HepG2 (cell line): ENCODE measurements at regions not wholly inside any gene's neighbourhood (a gene's known extent, or its start where the extent isn't known, plus 50 kb on each side); places are given as distances from the start of the nearest gene placed in this dataset.

Experiments used
- ATAC-seq: fragments of 200-7000 bp; cut with Tn5 transposase; 3 replicates; pipeline ENCODE4 v1.9.1; 2020; ENCODE audit warnings: mild to moderate bottlenecking, moderate library complexity
- BruUV-seq: library from RNA; stranded (reverse); fragments of 400-500 nt; replicated peaks from 2 replicates; lab custom pipeline; 2021; lab: Mats Ljungman, UMichigan
- CTCF ChIA-PET: fragments of 300-600 bp; formaldehyde crosslinking; extraction: SDS; loops from one replicate; lab custom pipeline; 2021; ENCODE audit warnings: low total read pairs, inconsistent platforms, low intra/inter-chr PET ratio; lab: Yijun Ruan, JAX
- POLR2A ChIA-PET: fragments of 350-600 bp; sonication (Branson Sonifier 250); formaldehyde crosslinking; loops from one replicate; lab custom pipeline; 2020; ENCODE audit warnings: antibody characterized with exemption, inconsistent platforms; lab: Yijun Ruan, JAX
- DNase-seq: peaks from one replicate; pipeline ENCODE4 v3.0.0-alpha.2; 2015; ENCODE audit warnings: low spot score
- FAIRE-seq: peaks from 3 replicates; lab custom pipeline; 2011; peaks lifted over from hg19 to GRCh38; lab: Jason Lieb, UNC
- H2AFZ ChIP-seq: one replicate; pipeline ENCODE4 v1.6.1; 2011; ENCODE audit warnings: low read length, inconsistent platforms
- H3K27ac ChIP-seq: fragments of 300-600 bp; 3 replicates; pipeline ENCODE4 v1.8.0; 2011; ENCODE audit warnings: mixed run types, mild to moderate bottlenecking, mixed read lengths, low read length, inconsistent platforms; ENCODE audit not compliant: insufficient read depth; ENCODE audit errors: extremely low read length
- H3K27me3 ChIP-seq, 2 experiments: fragments of 200-600 bp in 1 of 2; 2 replicates in 1 of 2; 3 replicates in 1 of 2; pipeline versions ENCODE4 v1.6.0 to v1.8.0; 2011; ENCODE audit warnings: low read length in 2 of 2, mild to moderate bottlenecking in 2 of 2, moderate library complexity in 2 of 2, inconsistent platforms in 1 of 2; ENCODE audit not compliant: insufficient read depth in 2 of 2, control insufficient read depth in 1 of 2
- H3K36me3 ChIP-seq, 2 experiments: fragments of 200-600 bp in 1 of 2; replicated peaks in 1 of 2; 2 replicates in 1 of 2; 3 replicates in 1 of 2; pipeline versions ENCODE4 v1.5.1 to v1.8.0; 2011; ENCODE audit warnings: low read length in 2 of 2, inconsistent platforms in 1 of 2; ENCODE audit not compliant: insufficient read depth in 2 of 2, control insufficient read depth in 1 of 2
- H3K4me1 ChIP-seq: 2 replicates; pipeline ENCODE4 v1.5.1; 2012; ENCODE audit warnings: low read length, inconsistent platforms; ENCODE audit not compliant: insufficient read depth
- H3K4me2 ChIP-seq: 2 replicates; pipeline ENCODE4 v1.6.0; 2011; ENCODE audit warnings: low read depth, low read length, inconsistent platforms
- H3K4me3 ChIP-seq, 3 experiments: fragments of 200-600 bp in 1 of 3; sonication (generic), shearing (Covaris generic) in 1 of 3; replicated peaks in 1 of 3; 2 replicates each; pipeline ENCODE4 v1.5.1; 2011 to 2016; ENCODE audit warnings: low read length in 3 of 3, inconsistent platforms in 2 of 3, low read depth in 2 of 3, mild to moderate bottlenecking in 2 of 3, control low read depth in 1 of 3, mixed read lengths in 1 of 3; ENCODE audit not compliant: insufficient read depth in 1 of 3
- H3K79me2 ChIP-seq: one replicate; pipeline ENCODE4 v1.6.1; 2011; ENCODE audit warnings: low read length, inconsistent platforms; ENCODE audit not compliant: insufficient read depth
- H3K9ac ChIP-seq: 2 replicates; pipeline ENCODE4 v1.6.0; 2011; ENCODE audit warnings: mild to moderate bottlenecking, low read depth, low read length, inconsistent platforms; ENCODE audit not compliant: insufficient read depth
- H3K9me3 ChIP-seq: 2 replicates; pipeline ENCODE4 v1.5.1; 2012; ENCODE audit warnings: mild to moderate bottlenecking, low read length
- H4K20me1 ChIP-seq: 2 replicates; pipeline ENCODE4 v1.6.0; 2011; ENCODE audit warnings: inconsistent platforms, mild to moderate bottlenecking, low read length, moderate library complexity; ENCODE audit not compliant: insufficient read depth
- ARHGAP35 ChIP-seq: sonication (generic); formaldehyde crosslinking; IDR thresholded peaks from 2 replicates; pipeline ENCODE4 v1.9.0; 2022; ENCODE audit warnings: mild to moderate bottlenecking, inconsistent platforms, moderate library complexity, missing genetic modification reagents, borderline replicate concordance
- EEA1 ChIP-seq: sonication (generic); formaldehyde crosslinking; IDR thresholded peaks from 2 replicates; pipeline ENCODE4 v1.5.1; 2020; ENCODE audit warnings: mild to moderate bottlenecking, missing genetic modification reagents, borderline replicate concordance
- FOXO1 ChIP-seq: sonication (generic); formaldehyde crosslinking; IDR thresholded peaks from 2 replicates; pipeline ENCODE4 v1.4.0; 2020; ENCODE audit warnings: missing genetic modification reagents
- NFATC3 ChIP-seq: sonication (generic); formaldehyde crosslinking; IDR thresholded peaks from 2 replicates; pipeline ENCODE4 v1.5.1; 2020; ENCODE audit warnings: mild to moderate bottlenecking, missing genetic modification reagents
- NR2F1 ChIP-seq, 2 experiments: fragments of 450-650 bp in 1 of 2; formaldehyde crosslinking in 1 of 2; IDR thresholded peaks; 2 replicates each; pipeline versions ENCODE4 v1.5.0 to v1.6.1; 2016 to 2020; ENCODE audit warnings: mild to moderate bottlenecking in 1 of 2, missing compliant biosample characterization in 1 of 2, missing genetic modification reagents in 1 of 2, moderate library complexity in 1 of 2
- SETDB1 ChIP-seq: sonication (generic); formaldehyde crosslinking; IDR thresholded peaks from 2 replicates; pipeline ENCODE4 v1.5.1; 2020; ENCODE audit warnings: missing genetic modification reagents, mild to moderate bottlenecking, borderline replicate concordance
- ZFP36 ChIP-seq: fragments of 150-350 bp; IDR thresholded peaks from 2 replicates; pipeline ENCODE4 v1.6.1; 2018; ENCODE audit warnings: borderline replicate concordance, low read length, low read depth; ENCODE audit not compliant: partially characterized antibody
- ZKSCAN8 ChIP-seq: IDR thresholded peaks from 2 replicates; pipeline ENCODE4 v1.6.1; 2016; ENCODE audit warnings: borderline replicate concordance, missing genetic modification reagents, missing compliant biosample characterization
- ZNF136 ChIP-seq: sonication (generic); formaldehyde crosslinking; IDR thresholded peaks from 2 replicates; pipeline ENCODE4 v1.8.1; 2022; ENCODE audit warnings: low read depth, mild to moderate bottlenecking, moderate library complexity, missing genetic modification reagents
- ZNF274 ChIP-seq: sonication (generic); formaldehyde crosslinking; IDR thresholded peaks from 2 replicates; pipeline ENCODE4 v1.5.1; 2020; ENCODE audit warnings: mild to moderate bottlenecking, missing genetic modification reagents
- ZNF33A ChIP-seq: sonication (generic); formaldehyde crosslinking; IDR thresholded peaks from 2 replicates; pipeline ENCODE4 v1.5.1; 2020; ENCODE audit warnings: missing genetic modification reagents, mild to moderate bottlenecking, moderate library complexity, borderline replicate concordance
- WGBS: methylation state at CpG from one replicate; pipeline ENCODE4 v1.1.6; 2017; ENCODE audit warnings: low lambda C conversion rate; 5-methylcytosine and 5-hydroxymethylcytosine counted together
- in situ Hi-C: cut with HindIII; loops from 2 replicates; pipeline ENCODE4 v1.10.0; 2017; ENCODE audit warnings: low pct_unique_long_range_greater_than_20kb; ENCODE audit not compliant: extremely low pct_ligation_motif_present
- intact Hi-C: fragments of 100-400 bp; cut with micrococcal nuclease; formaldehyde crosslinking; loops from one replicate; pipeline ENCODE4 v1.10.0; 2022; ENCODE audit not compliant: unreplicated experiment
- TF ChIP-seq, protein P1 (sequence below): sonication (generic); formaldehyde crosslinking; IDR thresholded peaks from 2 replicates; pipeline ENCODE4 v1.5.0; 2020; ENCODE audit warnings: mild to moderate bottlenecking, missing genetic modification reagents, borderline replicate concordance
- TF ChIP-seq, protein P2 (sequence below): sonication (generic); formaldehyde crosslinking; IDR thresholded peaks from 2 replicates; pipeline ENCODE4 v1.4.0; 2020; ENCODE audit warnings: mild to moderate bottlenecking, missing genetic modification reagents
- TF ChIP-seq, protein P3 (sequence below): sonication (generic); formaldehyde crosslinking; IDR thresholded peaks from 2 replicates; pipeline ENCODE4 v1.4.0; 2020; ENCODE audit warnings: missing genetic modification reagents, borderline replicate concordance

DNA sequence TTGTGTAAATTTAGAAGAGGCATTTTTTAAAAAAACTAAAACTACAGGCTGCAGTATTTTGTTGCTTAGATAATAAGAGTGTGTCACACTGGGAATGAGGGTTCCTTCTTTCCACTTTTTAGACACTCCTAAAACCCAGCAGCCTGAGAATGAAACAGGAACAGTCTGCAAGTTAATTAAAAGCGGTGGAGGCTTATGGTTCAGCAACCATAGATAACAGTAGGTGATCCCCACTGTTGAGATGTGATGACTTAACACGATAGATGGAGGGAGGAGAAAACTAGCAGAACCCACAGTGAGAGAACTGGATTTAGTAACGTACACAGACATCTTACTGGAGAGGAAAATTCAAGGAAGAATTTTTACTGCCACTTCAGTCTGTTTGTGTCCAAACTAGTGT, 767.3 kb downstream of the C4orf33 start:
- Histone ChIP-seq H3K9ac (no peak overlapping the region), H3K4me1 (no peaks in the 10 kb centered on the region), H2AFZ (no peak overlapping the region), H3K27ac (no peak overlapping the region), H3K4me2 (no peak overlapping the region), H3K9me3 (no peaks in the 10 kb centered on the region), H4K20me1 (no peaks in the 10 kb centered on the region), H3K4me3 (no peak overlapping the region), H3K27me3 (no peaks in the 10 kb centered on the region), H3K79me2 (no peaks in the 10 kb centered on the region), H3K36me3 (no peaks in the 10 kb centered on the region)
- ChIA-PET POLR2A (no interaction called here), CTCF (no interaction called here)
- FAIRE-seq (no peak), DNase-seq (no peak), ATAC-seq (no peak)
- 7% methylated on average over 3 of the region's 3 CpGs for WGBS
- intact Hi-C loops (no loop called here), in situ Hi-C loops (no loop called here)
- no TSS peak for BruUV-seq
- TF ChIP-seq, protein P1, sequence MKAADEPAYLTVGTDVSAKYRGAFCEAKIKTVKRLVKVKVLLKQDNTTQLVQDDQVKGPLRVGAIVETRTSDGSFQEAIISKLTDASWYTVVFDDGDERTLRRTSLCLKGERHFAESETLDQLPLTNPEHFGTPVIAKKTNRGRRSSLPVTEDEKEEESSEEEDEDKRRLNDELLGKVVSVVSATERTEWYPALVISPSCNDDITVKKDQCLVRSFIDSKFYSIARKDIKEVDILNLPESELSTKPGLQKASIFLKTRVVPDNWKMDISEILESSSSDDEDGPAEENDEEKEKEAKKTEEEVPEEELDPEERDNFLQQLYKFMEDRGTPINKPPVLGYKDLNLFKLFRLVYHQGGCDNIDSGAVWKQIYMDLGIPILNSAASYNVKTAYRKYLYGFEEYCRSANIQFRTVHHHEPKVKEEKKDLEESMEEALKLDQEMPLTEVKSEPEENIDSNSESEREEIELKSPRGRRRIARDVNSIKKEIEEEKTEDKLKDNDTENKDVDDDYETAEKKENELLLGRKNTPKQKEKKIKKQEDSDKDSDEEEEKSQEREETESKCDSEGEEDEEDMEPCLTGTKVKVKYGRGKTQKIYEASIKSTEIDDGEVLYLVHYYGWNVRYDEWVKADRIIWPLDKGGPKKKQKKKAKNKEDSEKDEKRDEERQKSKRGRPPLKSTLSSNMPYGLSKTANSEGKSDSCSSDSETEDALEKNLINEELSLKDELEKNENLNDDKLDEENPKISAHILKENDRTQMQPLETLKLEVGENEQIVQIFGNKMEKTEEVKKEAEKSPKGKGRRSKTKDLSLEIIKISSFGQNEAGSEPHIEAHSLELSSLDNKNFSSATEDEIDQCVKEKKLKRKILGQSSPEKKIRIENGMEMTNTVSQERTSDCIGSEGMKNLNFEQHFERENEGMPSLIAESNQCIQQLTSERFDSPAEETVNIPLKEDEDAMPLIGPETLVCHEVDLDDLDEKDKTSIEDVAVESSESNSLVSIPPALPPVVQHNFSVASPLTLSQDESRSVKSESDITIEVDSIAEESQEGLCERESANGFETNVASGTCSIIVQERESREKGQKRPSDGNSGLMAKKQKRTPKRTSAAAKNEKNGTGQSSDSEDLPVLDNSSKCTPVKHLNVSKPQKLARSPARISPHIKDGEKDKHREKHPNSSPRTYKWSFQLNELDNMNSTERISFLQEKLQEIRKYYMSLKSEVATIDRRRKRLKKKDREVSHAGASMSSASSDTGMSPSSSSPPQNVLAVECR (CRISPR knock-in tag): no peak
- TF ChIP-seq ZNF136 (CRISPR knock-in tag) (no peak), ZNF33A (CRISPR knock-in tag) (no peak), SETDB1 (CRISPR knock-in tag) (no peak), ZNF274 (no peak), NR2F1 (CRISPR knock-in tag; IDR thresholded peaks at IDR 0.05) (no peak), FOXO1 (no peak), ARHGAP35 (CRISPR knock-in tag) (no peak), EEA1 (CRISPR knock-in tag) (no peak), NFATC3 (no peak), ZFP36 (no peak), ZKSCAN8 (CRISPR knock-in tag) (no peak)
- TF ChIP-seq, protein P2, sequence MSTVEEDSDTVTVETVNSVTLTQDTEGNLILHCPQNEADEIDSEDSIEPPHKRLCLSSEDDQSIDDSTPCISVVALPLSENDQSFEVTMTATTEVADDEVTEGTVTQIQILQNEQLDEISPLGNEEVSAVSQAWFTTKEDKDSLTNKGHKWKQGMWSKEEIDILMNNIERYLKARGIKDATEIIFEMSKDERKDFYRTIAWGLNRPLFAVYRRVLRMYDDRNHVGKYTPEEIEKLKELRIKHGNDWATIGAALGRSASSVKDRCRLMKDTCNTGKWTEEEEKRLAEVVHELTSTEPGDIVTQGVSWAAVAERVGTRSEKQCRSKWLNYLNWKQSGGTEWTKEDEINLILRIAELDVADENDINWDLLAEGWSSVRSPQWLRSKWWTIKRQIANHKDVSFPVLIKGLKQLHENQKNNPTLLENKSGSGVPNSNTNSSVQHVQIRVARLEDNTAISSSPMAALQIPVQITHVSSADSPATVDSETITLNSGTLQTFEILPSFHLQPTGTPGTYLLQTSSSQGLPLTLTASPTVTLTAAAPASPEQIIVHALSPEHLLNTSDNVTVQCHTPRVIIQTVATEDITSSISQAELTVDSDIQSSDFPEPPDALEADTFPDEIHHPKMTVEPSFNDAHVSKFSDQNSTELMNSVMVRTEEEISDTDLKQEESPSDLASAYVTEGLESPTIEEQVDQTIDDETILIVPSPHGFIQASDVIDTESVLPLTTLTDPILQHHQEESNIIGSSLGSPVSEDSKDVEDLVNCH (CRISPR knock-in tag): no peak
- TF ChIP-seq, protein P3, sequence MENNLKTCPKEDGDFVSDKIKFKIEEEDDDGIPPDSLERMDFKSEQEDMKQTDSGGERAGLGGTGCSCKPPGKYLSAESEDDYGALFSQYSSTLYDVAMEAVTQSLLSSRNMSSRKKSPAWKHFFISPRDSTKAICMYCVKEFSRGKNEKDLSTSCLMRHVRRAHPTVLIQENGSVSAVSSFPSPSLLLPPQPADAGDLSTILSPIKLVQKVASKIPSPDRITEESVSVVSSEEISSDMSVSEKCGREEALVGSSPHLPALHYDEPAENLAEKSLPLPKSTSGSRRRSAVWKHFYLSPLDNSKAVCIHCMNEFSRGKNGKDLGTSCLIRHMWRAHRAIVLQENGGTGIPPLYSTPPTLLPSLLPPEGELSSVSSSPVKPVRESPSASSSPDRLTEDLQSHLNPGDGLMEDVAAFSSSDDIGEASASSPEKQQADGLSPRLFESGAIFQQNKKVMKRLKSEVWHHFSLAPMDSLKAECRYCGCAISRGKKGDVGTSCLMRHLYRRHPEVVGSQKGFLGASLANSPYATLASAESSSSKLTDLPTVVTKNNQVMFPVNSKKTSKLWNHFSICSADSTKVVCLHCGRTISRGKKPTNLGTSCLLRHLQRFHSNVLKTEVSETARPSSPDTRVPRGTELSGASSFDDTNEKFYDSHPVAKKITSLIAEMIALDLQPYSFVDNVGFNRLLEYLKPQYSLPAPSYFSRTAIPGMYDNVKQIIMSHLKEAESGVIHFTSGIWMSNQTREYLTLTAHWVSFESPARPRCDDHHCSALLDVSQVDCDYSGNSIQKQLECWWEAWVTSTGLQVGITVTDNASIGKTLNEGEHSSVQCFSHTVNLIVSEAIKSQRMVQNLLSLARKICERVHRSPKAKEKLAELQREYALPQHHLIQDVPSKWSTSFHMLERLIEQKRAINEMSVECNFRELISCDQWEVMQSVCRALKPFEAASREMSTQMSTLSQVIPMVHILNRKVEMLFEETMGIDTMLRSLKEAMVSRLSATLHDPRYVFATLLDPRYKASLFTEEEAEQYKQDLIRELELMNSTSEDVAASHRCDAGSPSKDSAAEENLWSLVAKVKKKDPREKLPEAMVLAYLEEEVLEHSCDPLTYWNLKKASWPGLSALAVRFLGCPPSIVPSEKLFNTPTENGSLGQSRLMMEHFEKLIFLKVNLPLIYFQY: no peak
